ENCODE measurements at regions not wholly inside any gene's neighbourhood (a gene's known extent, or its start where the extent isn't known, plus 50 kb on each side); places are given as distances from the start of the nearest gene placed in this dataset.

DNA sequence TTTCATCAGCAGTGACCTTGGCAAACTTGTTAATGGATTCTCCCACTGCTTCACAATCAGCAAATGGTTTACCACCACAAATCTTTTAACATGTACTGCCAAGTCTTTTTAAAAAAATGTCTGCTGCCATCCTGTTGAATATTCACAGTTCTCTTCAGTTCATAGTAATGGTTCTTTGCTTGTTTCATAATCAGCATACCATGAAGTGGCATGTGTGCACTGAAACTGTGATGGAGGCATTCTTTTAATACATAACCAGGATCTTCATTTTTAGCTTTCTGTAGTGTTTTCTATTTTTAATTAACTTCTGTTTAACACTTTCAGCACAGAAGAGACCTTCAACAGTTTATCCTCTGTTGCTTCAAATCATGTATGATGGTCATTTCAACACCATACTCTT is 230.1 kb upstream of the ARSJ start:
- TF ChIP-seq, protein P1, sequence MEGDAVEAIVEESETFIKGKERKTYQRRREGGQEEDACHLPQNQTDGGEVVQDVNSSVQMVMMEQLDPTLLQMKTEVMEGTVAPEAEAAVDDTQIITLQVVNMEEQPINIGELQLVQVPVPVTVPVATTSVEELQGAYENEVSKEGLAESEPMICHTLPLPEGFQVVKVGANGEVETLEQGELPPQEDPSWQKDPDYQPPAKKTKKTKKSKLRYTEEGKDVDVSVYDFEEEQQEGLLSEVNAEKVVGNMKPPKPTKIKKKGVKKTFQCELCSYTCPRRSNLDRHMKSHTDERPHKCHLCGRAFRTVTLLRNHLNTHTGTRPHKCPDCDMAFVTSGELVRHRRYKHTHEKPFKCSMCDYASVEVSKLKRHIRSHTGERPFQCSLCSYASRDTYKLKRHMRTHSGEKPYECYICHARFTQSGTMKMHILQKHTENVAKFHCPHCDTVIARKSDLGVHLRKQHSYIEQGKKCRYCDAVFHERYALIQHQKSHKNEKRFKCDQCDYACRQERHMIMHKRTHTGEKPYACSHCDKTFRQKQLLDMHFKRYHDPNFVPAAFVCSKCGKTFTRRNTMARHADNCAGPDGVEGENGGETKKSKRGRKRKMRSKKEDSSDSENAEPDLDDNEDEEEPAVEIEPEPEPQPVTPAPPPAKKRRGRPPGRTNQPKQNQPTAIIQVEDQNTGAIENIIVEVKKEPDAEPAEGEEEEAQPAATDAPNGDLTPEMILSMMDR (IDR thresholded peaks at IDR 0.05) = no peak

DNA sequence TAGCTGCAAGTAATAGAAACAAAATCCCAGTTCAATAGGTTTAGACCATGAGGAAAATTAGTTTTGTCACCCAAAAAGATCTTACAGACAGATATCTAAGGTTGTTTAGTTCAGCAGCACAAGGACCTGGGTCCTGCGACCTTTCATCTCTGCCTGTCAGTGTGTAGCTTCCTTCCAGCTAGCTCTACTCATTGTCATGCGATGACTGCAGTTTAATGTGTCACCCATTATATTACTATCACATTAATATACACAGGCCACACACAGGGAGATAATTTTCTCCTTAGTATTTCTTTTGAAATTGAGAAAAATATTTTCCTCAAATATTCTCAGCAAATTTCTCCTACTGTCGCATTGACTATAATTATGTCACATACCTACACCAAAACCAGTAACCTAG is 232.1 kb upstream of the ARSJ start:
- TF ChIP-seq, protein P1 (IDR thresholded peaks at IDR 0.05) = no peak

DNA sequence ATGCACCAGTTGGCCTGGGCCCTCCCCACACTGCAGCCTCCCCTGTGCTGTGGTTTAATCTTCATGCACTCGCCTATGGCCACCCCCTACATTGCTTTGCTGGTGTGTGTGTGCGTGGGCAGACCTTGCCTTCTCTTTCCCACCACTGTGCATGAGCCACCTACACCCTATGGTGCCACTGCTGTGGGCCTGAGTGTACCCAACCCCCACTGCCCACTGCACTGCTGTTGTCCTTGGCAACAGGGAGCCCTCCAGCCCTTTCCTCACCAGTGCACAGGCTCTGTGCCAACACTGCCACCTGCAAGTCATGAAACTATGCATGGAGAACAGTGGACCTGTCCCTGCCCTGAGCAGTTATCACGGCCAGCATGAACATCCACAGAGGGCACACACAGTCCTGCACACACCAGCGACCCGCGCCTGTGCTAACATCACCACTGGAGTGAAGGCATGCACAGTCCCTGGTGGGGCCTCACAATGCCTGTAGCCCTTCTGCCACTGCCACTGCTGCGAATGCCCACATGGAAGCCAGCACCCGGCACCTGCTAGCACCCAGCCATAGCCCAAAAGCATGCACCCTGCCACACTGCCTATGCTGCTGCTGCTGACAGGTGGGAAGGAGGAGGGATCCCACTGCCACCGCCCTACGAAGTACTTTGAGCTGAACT is 237.8 kb upstream of the ARSJ start:
- TF ChIP-seq, protein P1 (IDR thresholded peaks at IDR 0.05) = no peak

DNA sequence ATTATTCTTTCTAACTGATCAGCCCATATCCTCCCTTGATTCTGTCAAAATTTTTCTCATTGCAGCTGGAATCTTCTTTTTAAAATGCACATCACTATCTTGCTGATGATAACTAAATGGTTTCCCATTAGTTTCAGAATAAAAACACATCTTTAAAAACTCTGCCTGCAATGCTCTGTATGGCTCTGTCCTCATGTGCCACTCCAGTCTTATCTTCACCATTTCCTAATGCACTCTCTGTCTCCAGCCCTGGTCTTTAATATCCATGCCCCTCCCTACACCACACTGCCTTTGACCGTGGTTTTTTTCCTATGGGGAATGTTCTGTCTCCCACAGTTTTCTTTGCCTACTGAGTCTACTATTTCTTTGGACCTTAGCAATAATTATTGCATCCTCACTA is 244.1 kb upstream of the ARSJ start:
- TF ChIP-seq, protein P1 (IDR thresholded peaks at IDR 0.05) = no peak

DNA sequence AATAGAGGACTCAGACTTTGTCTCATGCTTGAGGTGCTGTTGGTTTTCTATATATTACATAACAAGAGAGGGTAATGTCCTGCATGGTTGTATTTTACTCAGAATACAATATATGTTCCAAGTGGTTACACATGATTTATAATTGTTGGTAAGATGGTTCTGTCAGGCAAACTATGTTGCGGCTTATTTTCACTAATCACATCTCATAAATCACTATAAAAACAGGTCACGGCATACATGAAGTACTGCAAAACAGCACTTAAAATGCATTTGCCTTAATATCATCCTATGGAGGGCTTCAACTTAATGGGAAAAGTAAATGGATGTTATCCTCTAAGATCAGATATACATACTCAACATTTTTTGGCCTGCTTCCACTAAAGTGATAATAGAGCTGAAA is 246.0 kb upstream of the ARSJ start:
- TF ChIP-seq, protein P1 (IDR thresholded peaks at IDR 0.05) = no peak

DNA sequence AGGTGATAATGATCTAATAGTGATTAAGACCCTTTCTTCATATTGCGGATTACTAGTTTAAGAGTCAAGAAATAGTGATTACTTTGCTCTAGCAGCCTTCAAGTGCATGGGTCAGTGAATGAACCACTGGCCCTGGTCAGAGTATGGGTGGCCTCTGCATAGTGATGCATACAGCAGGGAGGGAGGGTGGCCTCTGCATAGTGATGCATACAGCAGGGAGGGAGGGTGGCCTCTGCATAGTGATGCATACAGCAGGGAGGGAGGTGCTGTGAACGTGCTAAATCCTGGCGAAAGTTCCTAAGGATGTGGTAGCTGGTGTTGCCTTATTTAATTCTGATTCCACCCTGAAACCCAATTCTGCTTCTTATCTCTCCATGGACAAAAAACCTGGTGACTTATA is 246.7 kb upstream of the ARSJ start:
- TF ChIP-seq, protein P1 (IDR thresholded peaks at IDR 0.05) = no peak

DNA sequence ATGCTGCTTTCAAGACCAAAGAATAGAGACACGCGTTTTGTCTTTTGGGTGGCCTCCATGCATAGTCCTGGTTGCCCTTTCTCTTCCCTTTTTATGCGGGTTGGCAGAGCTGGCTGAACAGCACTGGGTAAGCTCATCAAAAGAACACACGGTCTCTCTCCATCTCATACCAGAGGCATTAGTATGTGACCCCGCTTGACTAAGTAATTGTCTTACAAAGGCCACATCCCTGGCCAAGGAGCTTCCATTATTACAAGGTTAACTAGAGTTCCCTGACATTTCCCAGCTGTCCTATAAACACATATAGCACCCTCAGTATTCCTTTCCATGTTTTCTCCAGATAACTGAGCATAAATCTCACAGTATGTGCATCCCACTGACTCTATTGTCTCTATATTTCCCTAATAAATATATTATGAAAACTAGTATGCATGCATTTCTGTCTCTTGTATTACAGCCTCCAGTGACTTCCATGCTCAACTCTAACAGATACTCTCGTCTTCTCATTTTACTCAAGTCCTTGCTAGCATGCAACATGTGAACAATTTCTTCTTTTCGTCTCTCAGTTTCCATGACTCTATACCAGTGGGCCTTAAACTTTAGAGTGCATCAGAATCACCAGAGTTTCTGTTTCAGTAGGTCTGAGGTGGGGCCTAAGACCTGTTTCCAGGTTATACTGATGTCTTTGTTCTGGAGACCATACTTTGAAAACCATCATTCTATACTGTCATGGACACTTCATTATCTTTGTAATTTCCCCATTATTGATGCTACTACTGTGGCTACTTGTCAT is 247.7 kb upstream of the ARSJ start:
- TF ChIP-seq, protein P1 (IDR thresholded peaks at IDR 0.05) = no peak
